B cell (primary cell): ENCODE measurements at regions not wholly inside any gene's neighbourhood (a gene's known extent, or its start where the extent isn't known, plus 50 kb on each side); places are given as distances from the start of the nearest gene placed in this dataset.

Experiments
- ATAC-seq: fragments of 200-7000 bp; cut with Tn5 transposase; one replicate; pipeline ENCODE4 v1.10.0; 2021; ENCODE audit warnings: low read depth, mild to moderate bottlenecking, moderate number of reproducible peaks, moderate library complexity
- CTCF ChIA-PET: fragments of 350-600 bp; sonication (Branson Sonifier 250); formaldehyde crosslinking; loops from one replicate; lab custom pipeline; 2021; ENCODE audit warnings: antibody characterized with exemption, inconsistent platforms; lab: Charles Lee
- POLR2A ChIA-PET: fragments of 350-600 bp; sonication (Branson Sonifier 250); formaldehyde crosslinking; loops from one replicate; lab custom pipeline; 2021; ENCODE audit warnings: antibody characterized with exemption; lab: Charles Lee
- DNase-seq: peaks from one replicate; pipeline ENCODE4 v3.0.0; 2013
- H2AFZ ChIP-seq: 2 replicates; pipeline ENCODE4 v1.6.1; 2012; ENCODE audit warnings: mild to moderate bottlenecking, low read depth, low read length; ENCODE audit not compliant: insufficient read depth, poor library complexity, severe bottlenecking
- H3K27ac ChIP-seq, 2 donors: 1 replicate in 1 of 2; 2 replicates in 1 of 2; pipeline ENCODE4 v1.5.1; 2012 to 2013; ENCODE audit warnings: low read length in 2 of 2, mild to moderate bottlenecking in 2 of 2, moderate library complexity in 1 of 2
- H3K27me3 ChIP-seq, 4 experiments: fragments of 200-600 bp in 1 of 4; sonication (generic) in 1 of 4; replicated peaks in 1 of 4; 1 replicate in 2 of 4; 2 replicates in 2 of 4; pipeline versions ENCODE4 v1.6.1 to v1.7.0; 2013 to 2016; ENCODE audit warnings: low read length in 3 of 4, mild to moderate bottlenecking in 2 of 4, mixed read lengths in 1 of 4, moderate library complexity in 1 of 4; ENCODE audit not compliant: insufficient read depth in 4 of 4, control insufficient read depth in 3 of 4; ENCODE audit errors: control extremely low read depth in 1 of 4
- H3K36me3 ChIP-seq, 2 experiments: replicated peaks in 1 of 2; 1 replicate in 1 of 2; 2 replicates in 1 of 2; pipeline versions ENCODE4 v1.6.1 to v1.7.1; 2013; ENCODE audit warnings: low read length in 1 of 2; ENCODE audit not compliant: insufficient read depth in 2 of 2, control insufficient read depth in 1 of 2; ENCODE audit errors: control extremely low read depth in 1 of 2, extremely low read depth in 1 of 2
- H3K4me1 ChIP-seq, 2 donors: fragments of 200-600 bp in 1 of 2; sonication (generic) in 1 of 2; 1 replicate in 1 of 2; 2 replicates in 1 of 2; pipeline versions ENCODE4 v1.5.1 to v1.6.1; 2013 to 2017; ENCODE audit warnings: low read length in 2 of 2; ENCODE audit not compliant: control insufficient read depth in 2 of 2, insufficient read depth in 2 of 2
- H3K4me2 ChIP-seq: replicated peaks from 2 replicates; pipeline ENCODE3; 2012; ENCODE audit warnings: mild to moderate bottlenecking, low read depth, low read length; ENCODE audit not compliant: poor library complexity, severe bottlenecking
- H3K4me3 ChIP-seq, 5 experiments: fragments of 200-600 bp in 1 of 5; sonication (generic) in 1 of 5; 1 replicate in 3 of 5; 2 replicates in 2 of 5; pipeline versions ENCODE4 v1.5.1 to v1.7.0; 2011 to 2016; ENCODE audit warnings: low read length in 4 of 5, mild to moderate bottlenecking in 4 of 5, low read depth in 2 of 5, control low read depth in 1 of 5, moderate library complexity in 1 of 5; ENCODE audit not compliant: insufficient read depth in 1 of 5; ENCODE audit errors: control extremely low read depth in 1 of 5, extremely low read depth in 1 of 5
- H3K79me2 ChIP-seq: fragments of 200-600 bp; sonication (generic); one replicate; pipeline ENCODE4 v1.6.0; 2016; ENCODE audit warnings: low read length; ENCODE audit not compliant: control insufficient read depth, insufficient read depth
- H3K9ac ChIP-seq: fragments of 200-600 bp; sonication (generic); 2 replicates; pipeline ENCODE4 v1.6.1; 2017; ENCODE audit warnings: mild to moderate bottlenecking, low read length, moderate library complexity
- H3K9me3 ChIP-seq, 3 donors: one replicate each; pipeline versions ENCODE4 v1.6.1 to v1.7.1; 2013; ENCODE audit warnings: low read length in 2 of 3; ENCODE audit not compliant: control insufficient read depth in 2 of 3, insufficient read depth in 1 of 3; ENCODE audit errors: control extremely low read depth in 1 of 3
- H4K20me1 ChIP-seq: 2 replicates; pipeline ENCODE4 v1.6.0; 2012; ENCODE audit warnings: mild to moderate bottlenecking, low read length; ENCODE audit not compliant: insufficient read depth, control insufficient read depth, poor library complexity, severe bottlenecking
- H3K27ac Mint-ChIP-seq: one replicate; pipeline ENCODE4 v1.8.0; 2021; ENCODE audit warnings: mixed read lengths
- H3K27me3 Mint-ChIP-seq: one replicate; pipeline ENCODE4 v1.8.0; 2021; ENCODE audit warnings: mixed read lengths
- H3K4me1 Mint-ChIP-seq: one replicate; pipeline ENCODE4 v1.8.0; 2021; ENCODE audit warnings: mixed read lengths
- H3K4me3 Mint-ChIP-seq: one replicate; pipeline ENCODE4 v1.8.0; 2021; ENCODE audit warnings: mixed read lengths
- H3K9me3 Mint-ChIP-seq: one replicate; pipeline ENCODE4 v1.8.0; 2022; ENCODE audit warnings: mixed read lengths; ENCODE audit not compliant: insufficient read depth
- EZH2 ChIP-seq: IDR thresholded peaks from 2 replicates; pipeline ENCODE4 v1.6.1; 2012; ENCODE audit warnings: borderline replicate concordance, low read depth, mild to moderate bottlenecking, moderate library complexity, low read length; ENCODE audit not compliant: insufficient read depth, poor library complexity, severe bottlenecking
- WGBS: methylation state at CpG from one replicate; pipeline ENCODE4 v1.1.5; 2013; ENCODE audit warnings: missing lambda C conversion rate; ENCODE audit not compliant: insufficient coverage; 5-methylcytosine and 5-hydroxymethylcytosine counted together
- intact Hi-C: fragments of 100-400 bp; cut with micrococcal nuclease; formaldehyde crosslinking; loops from one replicate; pipeline ENCODE4 v1.10.0; 2022
- TF ChIP-seq, protein P1 (sequence below): fragments of 200-600 bp; IDR thresholded peaks from one replicate; pipeline ENCODE4 v1.8.0; 2022; ENCODE audit warnings: antibody characterized with exemption, mild to moderate bottlenecking

DNA sequence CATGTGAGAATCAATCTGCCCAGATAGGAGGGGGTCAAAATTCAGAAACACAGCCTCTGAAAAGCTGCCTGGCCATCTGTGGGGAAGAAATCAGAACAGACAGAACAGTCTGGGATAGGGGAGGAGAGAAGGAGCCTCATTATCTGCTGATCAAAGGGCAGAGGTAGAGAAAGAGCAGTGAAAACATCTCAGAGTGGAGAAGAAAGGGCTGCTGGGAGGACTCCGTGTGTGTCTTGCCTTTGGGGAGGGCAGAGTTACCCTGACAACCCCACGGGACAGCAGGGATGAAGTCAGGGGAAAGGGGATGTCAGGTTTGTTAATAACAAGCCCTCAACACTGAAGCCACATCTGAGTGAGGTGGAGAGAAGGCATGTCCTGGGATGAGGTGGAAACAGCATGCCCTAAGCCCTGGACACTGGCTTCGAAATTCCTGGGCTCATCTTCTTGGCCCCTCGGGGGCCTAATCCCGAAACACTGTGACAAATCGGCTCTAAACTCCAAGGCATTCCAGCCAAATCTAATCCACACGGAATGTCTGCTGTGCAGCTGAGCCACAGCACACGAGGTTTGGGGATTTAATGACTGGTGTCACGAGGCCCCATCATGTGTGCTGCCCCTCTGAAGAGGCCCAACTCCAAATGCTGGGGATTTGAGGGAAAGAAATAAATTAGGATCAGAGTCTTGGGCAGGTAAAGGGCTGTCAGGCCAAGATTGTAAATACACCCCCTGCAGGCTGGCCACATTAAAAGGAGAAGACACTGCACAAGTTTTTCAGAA lies 82.8 kb upstream of the FGFR2 start:
- ChIA-PET POLR2A (no interaction called here), CTCF (no interaction called here)
- no peak overlapping the region for H3K4me3 Mint-ChIP-seq
- Histone ChIP-seq H4K20me1 (no peaks in the 10 kb centered on the region), H2AFZ (no peak overlapping the region), H3K79me2 (no peaks in the 10 kb centered on the region), H3K4me3 (no peak overlapping the region), H3K4me1 (no peaks in the 10 kb centered on the region), H3K4me2 (no peak overlapping the region), H3K27me3 (peaks cover 0 to 4% (median 0%) of the 10 kb centered on the region in 4 experiments), H3K9ac (no peak overlapping the region), H3K9me3 (peaks cover 0 to 15% (median 0%) of the 10 kb centered on the region in 3 donors), H3K27ac (no peak overlapping the region), H3K36me3 (no peaks in the 10 kb centered on the region)
- H3K27ac Mint-ChIP-seq = no peak overlapping the region
- DNase-seq = no peak
- intact Hi-C loops = no loop called here
- ATAC-seq = no peak
- H3K4me1 Mint-ChIP-seq = no peaks in the 10 kb centered on the region
- 61% methylated on average over 6 of the region's 9 CpGs for WGBS
- TF ChIP-seq, protein P1, sequence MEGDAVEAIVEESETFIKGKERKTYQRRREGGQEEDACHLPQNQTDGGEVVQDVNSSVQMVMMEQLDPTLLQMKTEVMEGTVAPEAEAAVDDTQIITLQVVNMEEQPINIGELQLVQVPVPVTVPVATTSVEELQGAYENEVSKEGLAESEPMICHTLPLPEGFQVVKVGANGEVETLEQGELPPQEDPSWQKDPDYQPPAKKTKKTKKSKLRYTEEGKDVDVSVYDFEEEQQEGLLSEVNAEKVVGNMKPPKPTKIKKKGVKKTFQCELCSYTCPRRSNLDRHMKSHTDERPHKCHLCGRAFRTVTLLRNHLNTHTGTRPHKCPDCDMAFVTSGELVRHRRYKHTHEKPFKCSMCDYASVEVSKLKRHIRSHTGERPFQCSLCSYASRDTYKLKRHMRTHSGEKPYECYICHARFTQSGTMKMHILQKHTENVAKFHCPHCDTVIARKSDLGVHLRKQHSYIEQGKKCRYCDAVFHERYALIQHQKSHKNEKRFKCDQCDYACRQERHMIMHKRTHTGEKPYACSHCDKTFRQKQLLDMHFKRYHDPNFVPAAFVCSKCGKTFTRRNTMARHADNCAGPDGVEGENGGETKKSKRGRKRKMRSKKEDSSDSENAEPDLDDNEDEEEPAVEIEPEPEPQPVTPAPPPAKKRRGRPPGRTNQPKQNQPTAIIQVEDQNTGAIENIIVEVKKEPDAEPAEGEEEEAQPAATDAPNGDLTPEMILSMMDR = no peak
- no peak for TF ChIP-seq EZH2
- peaks cover 4% of the 10 kb centered on the region for H3K9me3 Mint-ChIP-seq
- peaks cover 8% of the 10 kb centered on the region for H3K27me3 Mint-ChIP-seq

GRCh38 chr10:121679916-121680315 lies 81.7 kb upstream of the FGFR2 start:
- Histone ChIP-seq H3K9me3 (peaks cover 0 to 20% (median 0%) of the 10 kb centered on the region in 3 donors), H3K4me1 (no peaks in the 10 kb centered on the region), H3K36me3 (no peaks in the 10 kb centered on the region), H3K79me2 (no peaks in the 10 kb centered on the region), H2AFZ (no peak overlapping the region), H4K20me1 (no peaks in the 10 kb centered on the region), H3K4me2 (no peak overlapping the region), H3K9ac (no peak overlapping the region), H3K4me3 (no peak overlapping the region), H3K27ac (no peak overlapping the region), H3K27me3 (peaks cover 0 to 5% (median 0%) of the 10 kb centered on the region in 4 experiments)
- ChIA-PET POLR2A (no interaction called here), CTCF (no interaction called here)
- H3K27ac Mint-ChIP-seq = no peak overlapping the region
- peaks cover 4% of the 10 kb centered on the region for H3K9me3 Mint-ChIP-seq
- peaks cover 2% of the 10 kb centered on the region for H3K27me3 Mint-ChIP-seq
- 93% methylated on average over 2 of the region's 4 CpGs for WGBS
- DNase-seq (no peak), ATAC-seq (no peak)
- H3K4me1 Mint-ChIP-seq = no peaks in the 10 kb centered on the region
- intact Hi-C loops = no loop called here
- TF ChIP-seq, protein P1 = no peak
- TF ChIP-seq EZH2 = no peak
- H3K4me3 Mint-ChIP-seq = no peak overlapping the region
